HFFc6 (cell line): ENCODE measurements at regions not wholly inside any gene's neighbourhood (a gene's known extent, or its start where the extent isn't known, plus 50 kb on each side); places are given as distances from the start of the nearest gene placed in this dataset.

Experiments used
- DNase-seq: peaks from one replicate; pipeline ENCODE4 v3.0.0-alpha.2; 2018
- H3K27ac Mint-ChIP-seq: 2 replicates; pipeline ENCODE4 v1.8.0; 2020; ENCODE audit warnings: mild to moderate bottlenecking, mixed read lengths
- H3K27me3 Mint-ChIP-seq: 2 replicates; pipeline ENCODE4 v1.8.0; 2021; ENCODE audit warnings: mild to moderate bottlenecking, moderate library complexity, mixed read lengths; ENCODE audit not compliant: insufficient read depth
- H3K36me3 Mint-ChIP-seq: 2 replicates; pipeline ENCODE4 v1.8.0; 2021; ENCODE audit warnings: low read depth, mixed read lengths
- H3K4me1 Mint-ChIP-seq: 2 replicates; pipeline ENCODE4 v1.8.0; 2020; ENCODE audit warnings: low read depth, mixed read lengths
- H3K4me3 Mint-ChIP-seq: 2 replicates; pipeline ENCODE4 v1.8.0; 2020; ENCODE audit warnings: mild to moderate bottlenecking, moderate library complexity, mixed read lengths
- H3K9me3 Mint-ChIP-seq: 2 replicates; pipeline ENCODE4 v1.8.0; 2020; ENCODE audit warnings: mild to moderate bottlenecking, mixed read lengths
- CTCF ChIP-seq: fragments of 200-600 bp; sonication (generic); IDR thresholded peaks from 2 replicates; pipeline ENCODE4 v1.5.0; 2021; ENCODE audit warnings: antibody characterized with exemption, mild to moderate bottlenecking

GRCh38 chr2:241933179-241933911, 63.8 kb downstream of the RTP5 start:
- H3K27ac Mint-ChIP-seq = peak overlapping the region; percentile 82
- TF ChIP-seq CTCF = no peak
- peaks cover 30% of the 10 kb centered on the region for H3K4me1 Mint-ChIP-seq
- H3K9me3 Mint-ChIP-seq = peaks cover 8% of the 10 kb centered on the region
- H3K4me3 Mint-ChIP-seq = peak overlapping the region; percentile 79
- 0 out of 2 replicates have a peak, but pooled peaks cover 3% of the 10 kb centered on the region for H3K36me3 Mint-ChIP-seq
- H3K27me3 Mint-ChIP-seq = peaks cover 3% of the 10 kb centered on the region; the same call in 1 of the 2 replicates
- DNase-seq = peak; percentile 62

- peak; percentile 94 for DNase-seq
These were observed 65.8 kb downstream of the RTP5 start for GRCh38 chr2:241935314-241935713.

GRCh38 chr2:241935774-241936173, 66.2 kb downstream of the RTP5 start:
- H3K36me3 Mint-ChIP-seq = 0 out of 2 replicates have a peak, but pooled peaks cover 10% of the 10 kb centered on the region
- H3K27ac Mint-ChIP-seq = peak overlapping the region; percentile 79
- H3K9me3 Mint-ChIP-seq = peaks cover 8% of the 10 kb centered on the region
- H3K27me3 Mint-ChIP-seq = peaks cover 3% of the 10 kb centered on the region; the same call in 1 of the 2 replicates
- no peak for TF ChIP-seq CTCF
- DNase-seq = no peak
- peak overlapping the region; percentile 26; the same call in 1 of the 2 replicates for H3K4me3 Mint-ChIP-seq
- peaks cover 30% of the 10 kb centered on the region for H3K4me1 Mint-ChIP-seq

More at GRCh38 chr2:241935314-241935713, 65.8 kb downstream of the RTP5 start:
- Mint-ChIP-seq H3K27me3 (peaks cover 3% of the 10 kb centered on the region; the same call in 1 of the 2 replicates), H3K4me3 (peak overlapping the region; percentile 26; the same call in 1 of the 2 replicates), H3K9me3 (peaks cover 8% of the 10 kb centered on the region), H3K36me3 (0 out of 2 replicates have a peak, but pooled peaks cover 7% of the 10 kb centered on the region), H3K27ac (peak overlapping the region; percentile 79), H3K4me1 (peaks cover 30% of the 10 kb centered on the region)
- TF ChIP-seq CTCF = no peak

GRCh38 chr2:241936457-241937133, 67.1 kb downstream of the RTP5 start:
- H3K36me3 Mint-ChIP-seq = 0 out of 2 replicates have a peak, but pooled peaks cover 10% of the 10 kb centered on the region

More at GRCh38 chr2:241936457-241937133, 67.1 kb downstream of the RTP5 start:
- H3K4me3 Mint-ChIP-seq = no peak overlapping the region
- TF ChIP-seq CTCF = no peak
- peaks cover 8% of the 10 kb centered on the region for H3K9me3 Mint-ChIP-seq
- H3K27ac Mint-ChIP-seq = no peak overlapping the region
- peaks cover 2% of the 10 kb centered on the region; the same call in 1 of the 2 replicates for H3K27me3 Mint-ChIP-seq
- no peak for DNase-seq
- peaks cover 30% of the 10 kb centered on the region for H3K4me1 Mint-ChIP-seq
